Naive thymus-derived CD4-positive, alpha-beta T cell (primary cell): ENCODE measurements at regions not wholly inside any gene's neighbourhood (a gene's known extent, or its start where the extent isn't known, plus 50 kb on each side); places are given as distances from the start of the nearest gene placed in this dataset.

Experiments used
- ATAC-seq: fragments of 150-1000 bp; cut with Tn5 transposase; 2 replicates; pipeline ENCODE4 v1.10.0; 2021; ENCODE audit warnings: mild to moderate bottlenecking, moderate library complexity
- CTCF ChIA-PET: fragments of 350-600 bp; sonication (Branson Sonifier 250); formaldehyde crosslinking; loops from one replicate; lab custom pipeline; 2021; ENCODE audit warnings: antibody characterized with exemption; lab: Charles Lee
- POLR2A ChIA-PET: fragments of 350-600 bp; sonication (Branson Sonifier 250); formaldehyde crosslinking; loops from one replicate; lab custom pipeline; 2021; ENCODE audit warnings: antibody characterized with exemption, inconsistent platforms; lab: Charles Lee
- DNase-seq, 9 donors: peaks; one replicate each; pipeline versions ENCODE4 v3.0.0 to v3.0.0-alpha.2; 2020 to 2022; ENCODE audit warnings: mixed read lengths in 1 of 9
- H3K27ac ChIP-seq: one replicate; pipeline ENCODE4 v1.7.0; 2013; ENCODE audit warnings: mild to moderate bottlenecking, low read depth, low read length, moderate library complexity
- H3K27me3 ChIP-seq, 2 donors: one replicate each; pipeline ENCODE4 v1.7.0; 2013; ENCODE audit warnings: low read length in 2 of 2, mild to moderate bottlenecking in 2 of 2, moderate library complexity in 2 of 2; ENCODE audit not compliant: control insufficient read depth in 2 of 2, insufficient read depth in 2 of 2
- H3K36me3 ChIP-seq, 3 experiments: 1 replicate in 2 of 3; 2 replicates in 1 of 3; pipeline ENCODE4 v1.7.0; 2013; ENCODE audit warnings: low read length in 3 of 3, mild to moderate bottlenecking in 3 of 3, moderate library complexity in 1 of 3; ENCODE audit not compliant: insufficient read depth in 3 of 3, control insufficient read depth in 2 of 3
- H3K4me1 ChIP-seq, 2 donors: one replicate each; pipeline ENCODE4 v1.7.0; 2013; ENCODE audit warnings: low read length in 2 of 2, mild to moderate bottlenecking in 2 of 2, moderate library complexity in 1 of 2; ENCODE audit not compliant: control insufficient read depth in 2 of 2, insufficient read depth in 2 of 2
- H3K4me3 ChIP-seq: 2 replicates; pipeline ENCODE4 v1.7.0; 2013; ENCODE audit warnings: mild to moderate bottlenecking, low read length
- H3K9me3 ChIP-seq, 3 experiments: 1 replicate in 2 of 3; 2 replicates in 1 of 3; pipeline ENCODE4 v1.7.0; 2013; ENCODE audit warnings: low read length in 3 of 3; ENCODE audit not compliant: control insufficient read depth in 2 of 3
- H3K27ac Mint-ChIP-seq, 9 donors: one replicate each; pipeline ENCODE4 v1.8.0; 2020 to 2022; ENCODE audit warnings: mixed read lengths in 9 of 9, mild to moderate bottlenecking in 8 of 9, moderate library complexity in 5 of 9, inconsistent platforms in 2 of 9
- H3K27me3 Mint-ChIP-seq, 5 donors: one replicate each; pipeline ENCODE4 v1.8.0; 2021 to 2022; ENCODE audit warnings: mixed read lengths in 5 of 5, mild to moderate bottlenecking in 1 of 5
- H3K36me3 Mint-ChIP-seq, 5 donors: one replicate each; pipeline ENCODE4 v1.8.0; 2020 to 2022; ENCODE audit warnings: mixed read lengths in 5 of 5, mild to moderate bottlenecking in 3 of 5, inconsistent platforms in 1 of 5
- H3K4me1 Mint-ChIP-seq, 7 donors: one replicate each; pipeline ENCODE4 v1.8.0; 2020 to 2022; ENCODE audit warnings: mixed read lengths in 7 of 7, mild to moderate bottlenecking in 3 of 7, inconsistent platforms in 1 of 7
- H3K4me3 Mint-ChIP-seq, 10 donors: one replicate each; pipeline ENCODE4 v1.8.0; 2020 to 2022; ENCODE audit warnings: mild to moderate bottlenecking in 10 of 10, mixed read lengths in 10 of 10, moderate library complexity in 6 of 10, inconsistent platforms in 2 of 10
- H3K9me3 Mint-ChIP-seq, 11 donors: one replicate each; pipeline ENCODE4 v1.8.0; 2020 to 2022; ENCODE audit warnings: mixed read lengths in 11 of 11, mild to moderate bottlenecking in 4 of 11, inconsistent platforms in 1 of 11, moderate library complexity in 1 of 11
- intact Hi-C, 2 donors: fragments of 100-400 bp; cut with micrococcal nuclease; formaldehyde crosslinking; loops; one replicate each; pipeline ENCODE4 v1.15.1; 2023

GRCh38 chr1:63010913-63011660 lies 227.2 kb downstream of the ATG4C start:
- peaks cover 0 to 8% (median 0%) of the 10 kb centered on the region in 11 donors for H3K9me3 Mint-ChIP-seq
- CTCF ChIA-PET = no interaction called here
- DNase-seq = no peak
- peaks cover 0 to 5% (median 0%) of the 10 kb centered on the region in 5 donors for H3K36me3 Mint-ChIP-seq
- Histone ChIP-seq H3K4me3 (no peak overlapping the region), H3K4me1 (no peaks in the 10 kb centered on the region), H3K9me3 (no peaks in the 10 kb centered on the region), H3K27ac (no peak overlapping the region), H3K36me3 (no peaks in the 10 kb centered on the region), H3K27me3 (no peaks in the 10 kb centered on the region)
- no peaks in the 10 kb centered on the region for H3K4me1 Mint-ChIP-seq
- intact Hi-C loops = no loop called here
- ATAC-seq = no peak
- POLR2A ChIA-PET = no interaction called here
- no peak overlapping the region for H3K4me3 Mint-ChIP-seq
- no peak overlapping the region for H3K27ac Mint-ChIP-seq
- H3K27me3 Mint-ChIP-seq = peaks cover 0 to 22% (median 7%) of the 10 kb centered on the region in 5 donors

- H3K27me3 Mint-ChIP-seq = peaks cover 0 to 15% (median 11%) of the 10 kb centered on the region in 5 donors
- Histone ChIP-seq H3K36me3 (no peaks in the 10 kb centered on the region), H3K9me3 (no peaks in the 10 kb centered on the region), H3K4me1 (no peaks in the 10 kb centered on the region), H3K27me3 (no peaks in the 10 kb centered on the region), H3K27ac (no peak overlapping the region), H3K4me3 (no peak overlapping the region)
- peaks cover 0 to 3% (median 0%) of the 10 kb centered on the region in 11 donors for H3K9me3 Mint-ChIP-seq
- no peaks in the 10 kb centered on the region for H3K4me1 Mint-ChIP-seq
- H3K27ac Mint-ChIP-seq = no peak overlapping the region
- intact Hi-C loops = no loop called here
- POLR2A ChIA-PET = no interaction called here
- DNase-seq (no peak), ATAC-seq (no peak)
- CTCF ChIA-PET = no interaction called here
- no peaks in the 10 kb centered on the region for H3K36me3 Mint-ChIP-seq
- no peak overlapping the region for H3K4me3 Mint-ChIP-seq
Observed at GRCh38 chr1:63012339-63012738, 228.4 kb downstream of the ATG4C start.

- no peak overlapping the region for H3K27ac Mint-ChIP-seq
- H3K27ac ChIP-seq = no peak overlapping the region
- intact Hi-C loops = no loop called here
- ATAC-seq = no peak
- DNase-seq = no peak
- ChIA-PET POLR2A (no interaction called here), CTCF (no interaction called here)
- H3K9me3 Mint-ChIP-seq = peaks cover 0 to 2% (median 0%) of the 10 kb centered on the region in 11 donors
- no peaks in the 10 kb centered on the region for H3K9me3 ChIP-seq
- no peaks in the 10 kb centered on the region for H3K4me1 ChIP-seq
- no peak overlapping the region for H3K4me3 Mint-ChIP-seq
- H3K27me3 Mint-ChIP-seq = peaks cover 0 to 19% (median 5%) of the 10 kb centered on the region in 5 donors
- H3K27me3 ChIP-seq = no peaks in the 10 kb centered on the region
- no peaks in the 10 kb centered on the region for H3K36me3 Mint-ChIP-seq
- H3K36me3 ChIP-seq = no peaks in the 10 kb centered on the region
- H3K4me1 Mint-ChIP-seq = no peaks in the 10 kb centered on the region
- no peak overlapping the region for H3K4me3 ChIP-seq
Observed at GRCh38 chr1:63014267-63014666, 230.3 kb downstream of the ATG4C start.

DNA sequence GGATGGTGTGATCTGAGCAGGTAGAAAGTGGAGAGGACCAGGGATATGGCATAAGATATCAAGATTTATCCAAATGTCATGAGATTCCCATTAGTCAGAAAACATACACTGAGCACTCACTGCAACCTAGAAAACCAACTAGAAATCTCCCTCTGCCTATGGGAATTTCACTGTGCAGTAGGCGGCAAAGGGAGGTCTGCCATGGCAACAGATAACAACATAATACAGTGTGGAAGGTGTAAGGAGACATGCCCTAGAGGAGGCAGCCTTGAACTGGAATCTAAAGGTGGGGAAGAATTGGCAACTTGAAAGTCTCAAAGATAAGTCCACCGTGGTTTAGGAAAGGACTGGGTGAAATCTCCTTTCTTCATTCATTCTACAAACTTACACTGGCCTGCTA lies 238.4 kb downstream of the ATG4C start:
- DNase-seq = no peak
- H3K9me3 Mint-ChIP-seq = peaks cover 0 to 4% (median 0%) of the 10 kb centered on the region in 11 donors
- Histone ChIP-seq H3K36me3 (no peaks in the 10 kb centered on the region), H3K4me3 (no peak overlapping the region), H3K9me3 (no peaks in the 10 kb centered on the region), H3K4me1 (no peaks in the 10 kb centered on the region), H3K27me3 (no peaks in the 10 kb centered on the region), H3K27ac (no peak overlapping the region)
- intact Hi-C loops = no loop called here
- H3K27ac Mint-ChIP-seq = no peak overlapping the region
- no peak overlapping the region for H3K4me3 Mint-ChIP-seq
- POLR2A ChIA-PET = no interaction called here
- no peaks in the 10 kb centered on the region for H3K36me3 Mint-ChIP-seq
- ATAC-seq = no peak
- H3K27me3 Mint-ChIP-seq = peaks cover 0 to 38% (median 5%) of the 10 kb centered on the region in 5 donors
- CTCF ChIA-PET = no interaction called here
- no peaks in the 10 kb centered on the region for H3K4me1 Mint-ChIP-seq

DNA sequence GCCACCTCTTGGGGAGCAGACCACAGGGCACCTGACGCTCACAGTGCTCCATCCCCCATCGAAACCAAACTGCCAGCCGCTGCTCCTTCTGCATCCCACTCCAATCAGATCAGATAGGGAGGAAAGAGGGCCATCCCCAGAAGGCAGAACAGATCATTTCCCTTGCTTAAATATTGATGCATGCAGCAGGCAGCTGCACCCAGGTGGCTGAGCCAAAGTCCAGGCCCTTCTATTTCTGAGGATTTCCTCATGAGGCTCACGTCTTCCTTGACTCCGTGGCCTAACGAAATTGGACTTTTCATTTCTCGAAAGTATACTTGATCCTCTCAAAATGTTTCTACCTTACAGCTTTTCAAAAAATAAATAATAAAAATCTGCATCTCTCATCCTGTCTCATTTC lies 239.2 kb downstream of the ATG4C start:
- H3K27me3 Mint-ChIP-seq = peaks cover 0 to 34% (median 5%) of the 10 kb centered on the region in 5 donors
- no peak overlapping the region for H3K4me3 Mint-ChIP-seq
- no peak overlapping the region for H3K4me3 ChIP-seq
- no peak overlapping the region for H3K27ac ChIP-seq
- no peaks in the 10 kb centered on the region for H3K36me3 Mint-ChIP-seq
- H3K9me3 ChIP-seq = no peaks in the 10 kb centered on the region
- H3K27me3 ChIP-seq = no peaks in the 10 kb centered on the region
- no peaks in the 10 kb centered on the region for H3K4me1 Mint-ChIP-seq
- DNase-seq (no peak), ATAC-seq (no peak)
- no peaks in the 10 kb centered on the region for H3K36me3 ChIP-seq
- H3K4me1 ChIP-seq = no peaks in the 10 kb centered on the region
- CTCF ChIA-PET = no interaction called here
- H3K27ac Mint-ChIP-seq = no peak overlapping the region
- H3K9me3 Mint-ChIP-seq = peaks cover 0 to 4% (median 0%) of the 10 kb centered on the region in 11 donors
- intact Hi-C loops = no loop called here
- POLR2A ChIA-PET = no interaction called here

DNA sequence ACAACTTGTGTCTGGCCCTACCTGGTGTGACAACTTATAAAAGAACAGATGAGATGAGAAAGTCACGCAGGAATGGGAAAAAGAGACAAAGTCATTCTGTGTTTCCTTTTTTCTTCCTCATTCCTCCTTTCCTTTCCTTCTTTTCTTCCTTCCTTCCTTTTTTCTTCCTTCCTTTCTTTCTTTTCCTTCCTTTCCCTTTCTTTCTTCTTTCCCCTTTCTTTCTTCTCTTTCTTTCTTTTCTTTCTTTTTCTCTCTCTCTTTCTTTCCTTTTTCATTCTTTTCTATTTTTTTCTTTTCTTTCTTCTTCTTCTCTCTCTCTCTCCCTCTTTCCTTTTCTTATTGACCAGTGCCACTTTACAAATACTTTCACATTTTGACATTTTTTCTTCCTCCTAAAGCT lies 239.7 kb downstream of the ATG4C start:
- Histone ChIP-seq H3K27ac (no peak overlapping the region), H3K4me1 (no peaks in the 10 kb centered on the region), H3K27me3 (no peaks in the 10 kb centered on the region), H3K36me3 (no peaks in the 10 kb centered on the region), H3K9me3 (no peaks in the 10 kb centered on the region), H3K4me3 (no peak overlapping the region)
- ChIA-PET POLR2A (no interaction called here), CTCF (no interaction called here)
- no peak for ATAC-seq
- peaks cover 0 to 4% (median 0%) of the 10 kb centered on the region in 11 donors for H3K9me3 Mint-ChIP-seq
- no peak for DNase-seq
- no peaks in the 10 kb centered on the region for H3K4me1 Mint-ChIP-seq
- no peaks in the 10 kb centered on the region for H3K36me3 Mint-ChIP-seq
- intact Hi-C loops = no loop called here
- H3K27ac Mint-ChIP-seq = no peak overlapping the region
- no peak overlapping the region for H3K4me3 Mint-ChIP-seq
- peaks cover 0 to 34% (median 9%) of the 10 kb centered on the region in 5 donors for H3K27me3 Mint-ChIP-seq

DNA sequence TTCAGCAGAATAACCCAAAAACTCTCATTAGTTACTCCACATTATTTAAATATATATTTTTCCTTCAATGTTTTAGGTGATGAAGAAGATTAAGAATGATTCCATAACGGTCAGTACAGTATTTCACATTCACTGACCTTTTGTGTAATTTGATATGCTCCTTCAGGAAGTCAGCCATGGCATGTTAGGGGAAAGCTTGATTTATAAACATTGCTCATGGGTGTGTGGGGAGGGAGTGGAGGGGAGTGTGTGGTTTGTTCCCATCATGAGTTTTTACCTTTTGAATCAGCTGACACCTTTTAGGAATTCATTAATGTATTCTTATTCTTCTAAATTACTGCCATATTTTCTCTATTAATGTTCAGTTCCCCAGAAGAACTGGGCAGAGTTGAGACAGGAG lies 240.2 kb downstream of the ATG4C start:
- CTCF ChIA-PET = interaction anchor here (0.5 kb wide), 1 partner anchor 1220 kb away, joined by 3 read pairs; no protein-coding TSS in a partner anchor
- no peak overlapping the region for H3K27ac Mint-ChIP-seq

More for the DNA sequence above, 240.2 kb downstream of the ATG4C start:
- Histone ChIP-seq H3K4me1 (no peaks in the 10 kb centered on the region), H3K27me3 (no peaks in the 10 kb centered on the region), H3K9me3 (no peaks in the 10 kb centered on the region), H3K27ac (no peak overlapping the region), H3K4me3 (no peak overlapping the region), H3K36me3 (no peaks in the 10 kb centered on the region)
- ATAC-seq (no peak), DNase-seq (no peak)
- no peaks in the 10 kb centered on the region for H3K4me1 Mint-ChIP-seq
- intact Hi-C loops = no loop called here
- H3K27me3 Mint-ChIP-seq = peaks cover 0 to 29% (median 13%) of the 10 kb centered on the region in 5 donors
- no peak overlapping the region for H3K4me3 Mint-ChIP-seq
- POLR2A ChIA-PET = no interaction called here
- H3K36me3 Mint-ChIP-seq = no peaks in the 10 kb centered on the region
- peaks cover 0 to 7% (median 0%) of the 10 kb centered on the region in 11 donors for H3K9me3 Mint-ChIP-seq
